BE2C (cell line): ENCODE measurements at regions not wholly inside any gene's neighbourhood (a gene's known extent, or its start where the extent isn't known, plus 50 kb on each side); places are given as distances from the start of the nearest gene placed in this dataset.

Experiments used
- DNase-seq: peaks from one replicate; pipeline ENCODE4 v3.0.0-alpha.2; 2020
- H3K27me3 ChIP-seq: fragments of 250-450 bp; sonication (Bioruptor Pico); 2 replicates; pipeline ENCODE4 v1.5.1; 2020; ENCODE audit warnings: mild to moderate bottlenecking
- H3K36me3 ChIP-seq: fragments of 250-450 bp; sonication (Bioruptor Pico); 2 replicates; pipeline ENCODE4 v1.5.1; 2020; ENCODE audit warnings: mild to moderate bottlenecking
- H3K4me1 ChIP-seq: fragments of 250-450 bp; sonication (Bioruptor Pico); 2 replicates; pipeline ENCODE4 v1.5.1; 2020
- H3K4me3 ChIP-seq: 2 replicates; pipeline ENCODE4 v1.5.1; 2011; ENCODE audit warnings: low read depth, low read length
- H3K9me3 ChIP-seq: fragments of 250-450 bp; sonication (Bioruptor Pico); 2 replicates; pipeline ENCODE4 v1.5.1; 2020
- TF ChIP-seq, protein P1 (sequence below): IDR thresholded peaks from 2 replicates; pipeline ENCODE4 v1.5.1; 2012; ENCODE audit warnings: mild to moderate bottlenecking, low read depth, low read length

DNA sequence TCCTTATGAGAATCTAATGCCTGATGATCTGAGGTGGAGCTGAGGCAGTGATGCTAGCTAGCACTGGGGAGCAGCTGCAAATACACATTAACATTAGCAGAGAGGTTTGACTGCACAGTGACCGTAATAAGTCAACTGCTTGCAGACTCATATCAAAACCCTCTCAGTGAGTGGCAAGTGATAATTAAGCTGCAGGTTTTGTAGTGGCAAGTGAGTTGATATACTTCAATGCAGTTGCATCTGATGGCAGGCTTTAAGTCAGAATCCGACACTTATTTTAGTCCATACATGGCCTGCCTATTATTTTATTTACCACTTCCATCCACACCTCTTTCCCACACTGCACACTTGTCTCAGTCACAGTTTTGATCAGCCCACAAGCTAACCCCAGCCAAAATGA, 209.2 kb upstream of the IRS2 start:
- DNase-seq, result no peak
- Histone ChIP-seq H3K4me3 (no peak overlapping the region), H3K27me3 (peaks cover 33% of the 10 kb centered on the region), H3K9me3 (no peaks in the 10 kb centered on the region), H3K4me1 (no peaks in the 10 kb centered on the region), H3K36me3 (no peaks in the 10 kb centered on the region)
- TF ChIP-seq, protein P1, sequence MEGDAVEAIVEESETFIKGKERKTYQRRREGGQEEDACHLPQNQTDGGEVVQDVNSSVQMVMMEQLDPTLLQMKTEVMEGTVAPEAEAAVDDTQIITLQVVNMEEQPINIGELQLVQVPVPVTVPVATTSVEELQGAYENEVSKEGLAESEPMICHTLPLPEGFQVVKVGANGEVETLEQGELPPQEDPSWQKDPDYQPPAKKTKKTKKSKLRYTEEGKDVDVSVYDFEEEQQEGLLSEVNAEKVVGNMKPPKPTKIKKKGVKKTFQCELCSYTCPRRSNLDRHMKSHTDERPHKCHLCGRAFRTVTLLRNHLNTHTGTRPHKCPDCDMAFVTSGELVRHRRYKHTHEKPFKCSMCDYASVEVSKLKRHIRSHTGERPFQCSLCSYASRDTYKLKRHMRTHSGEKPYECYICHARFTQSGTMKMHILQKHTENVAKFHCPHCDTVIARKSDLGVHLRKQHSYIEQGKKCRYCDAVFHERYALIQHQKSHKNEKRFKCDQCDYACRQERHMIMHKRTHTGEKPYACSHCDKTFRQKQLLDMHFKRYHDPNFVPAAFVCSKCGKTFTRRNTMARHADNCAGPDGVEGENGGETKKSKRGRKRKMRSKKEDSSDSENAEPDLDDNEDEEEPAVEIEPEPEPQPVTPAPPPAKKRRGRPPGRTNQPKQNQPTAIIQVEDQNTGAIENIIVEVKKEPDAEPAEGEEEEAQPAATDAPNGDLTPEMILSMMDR, result no peak

DNA sequence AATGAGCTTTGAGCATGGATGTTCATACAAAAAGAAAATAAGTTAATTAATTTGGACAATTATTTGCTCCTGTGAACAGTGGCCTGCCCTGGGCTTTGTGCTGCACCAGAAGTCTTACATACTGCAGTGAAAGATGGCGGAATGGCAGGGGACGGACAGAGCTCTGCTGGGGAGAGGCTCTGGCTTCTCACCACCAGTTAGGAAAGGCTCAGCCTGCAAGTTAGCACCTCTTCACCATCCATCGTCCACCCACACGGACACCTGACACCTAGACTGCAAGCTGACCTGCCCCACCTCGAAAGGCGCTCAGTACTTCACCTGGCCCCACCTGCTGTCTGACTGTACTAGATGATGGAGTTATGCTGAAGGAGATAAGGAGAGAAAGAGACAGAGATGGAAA, 203.9 kb upstream of the IRS2 start:
- H3K4me3 ChIP-seq, result no peak overlapping the region
- peaks cover 4% of the 10 kb centered on the region; the same call in 1 of the 2 replicates for H3K27me3 ChIP-seq
- no peaks in the 10 kb centered on the region for H3K4me1 ChIP-seq
- no peak for DNase-seq
- H3K9me3 ChIP-seq, result no peaks in the 10 kb centered on the region
- TF ChIP-seq, protein P1, result no peak
- no peaks in the 10 kb centered on the region for H3K36me3 ChIP-seq

DNA sequence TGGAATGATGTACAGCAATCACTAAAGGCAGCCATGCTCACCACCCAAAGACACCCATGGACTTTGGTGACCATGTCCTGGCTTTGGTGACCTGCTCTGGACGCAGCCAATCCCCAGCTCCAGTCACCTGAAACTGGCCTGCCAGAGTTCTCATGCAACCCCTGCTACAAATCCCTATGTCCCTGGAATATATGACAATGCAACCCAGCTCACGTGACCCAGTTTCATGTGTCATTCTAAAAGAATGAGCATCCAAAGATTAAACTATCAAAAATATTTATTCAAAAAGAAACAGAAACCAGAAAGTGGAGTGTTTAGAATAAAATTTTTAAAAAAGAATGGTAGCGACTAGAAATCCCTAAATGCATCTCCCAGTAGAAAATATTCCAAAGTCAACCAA, 203.3 kb upstream of the IRS2 start:
- Histone ChIP-seq H3K4me1 (no peaks in the 10 kb centered on the region), H3K36me3 (no peaks in the 10 kb centered on the region), H3K27me3 (peaks cover 3% of the 10 kb centered on the region), H3K9me3 (no peaks in the 10 kb centered on the region), H3K4me3 (no peak overlapping the region)
- DNase-seq, result no peak
- TF ChIP-seq, protein P1, result no peak

DNA sequence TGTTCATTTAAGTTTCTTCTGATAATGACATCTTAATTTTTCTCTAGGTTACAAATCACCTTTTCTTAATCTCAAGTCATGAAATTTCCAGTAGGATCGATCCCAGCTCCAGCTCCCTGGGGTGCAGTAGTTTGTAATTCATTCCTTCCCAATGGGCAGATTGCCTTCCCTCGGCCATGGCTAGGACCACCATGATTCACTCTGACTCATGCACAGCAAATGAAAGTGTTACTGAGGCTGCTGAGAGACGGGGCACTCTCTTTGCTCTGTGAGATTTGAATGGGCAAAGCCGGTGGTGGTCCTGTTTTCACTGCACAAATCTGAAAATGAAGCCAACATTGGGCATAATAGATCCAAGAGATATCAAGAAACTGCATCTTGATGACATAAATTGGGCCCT, 202.8 kb upstream of the IRS2 start:
- TF ChIP-seq, protein P1, result no peak
- DNase-seq, result no peak
- Histone ChIP-seq H3K9me3 (no peaks in the 10 kb centered on the region), H3K4me3 (no peak overlapping the region), H3K4me1 (no peaks in the 10 kb centered on the region), H3K36me3 (no peaks in the 10 kb centered on the region), H3K27me3 (peaks cover 2% of the 10 kb centered on the region)

DNA sequence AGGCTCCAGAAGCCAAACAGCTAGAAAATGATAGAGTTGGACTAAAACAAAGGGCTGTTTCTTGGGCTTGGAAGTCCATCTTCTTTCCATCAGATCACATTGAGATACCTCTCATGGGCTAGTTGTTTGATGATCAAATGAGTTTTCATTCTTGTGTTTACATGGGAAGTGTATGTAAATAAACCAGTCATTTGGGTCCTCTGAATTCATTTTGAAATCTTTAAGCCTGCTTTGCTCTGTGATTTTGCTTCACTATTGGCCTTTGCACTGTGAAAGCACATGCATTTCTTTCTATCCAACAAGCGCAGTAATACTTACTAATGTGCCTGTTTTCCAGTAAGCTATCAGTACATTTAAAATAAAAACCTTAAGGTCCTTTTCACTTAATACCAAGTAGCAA, 200.5 kb upstream of the IRS2 start:
- Histone ChIP-seq H3K27me3 (peaks cover 7% of the 10 kb centered on the region; the same call in 1 of the 2 replicates), H3K36me3 (no peaks in the 10 kb centered on the region), H3K4me1 (no peaks in the 10 kb centered on the region), H3K4me3 (no peak overlapping the region), H3K9me3 (no peaks in the 10 kb centered on the region)
- no peak for DNase-seq
- TF ChIP-seq, protein P1, result no peak

- no peaks in the 10 kb centered on the region for H3K36me3 ChIP-seq
- H3K9me3 ChIP-seq, result no peaks in the 10 kb centered on the region
- DNase-seq, result no peak
Observed at GRCh38 chr13:109985871-109986450, 199.6 kb upstream of the IRS2 start.

More at GRCh38 chr13:109985871-109986450, 199.6 kb upstream of the IRS2 start:
- TF ChIP-seq, protein P1, result no peak
- Histone ChIP-seq H3K4me1 (no peaks in the 10 kb centered on the region), H3K27me3 (peaks cover 10% of the 10 kb centered on the region; the same call in 1 of the 2 replicates), H3K4me3 (no peak overlapping the region)
